ENCODE measurements at regions not wholly inside any gene's neighbourhood (a gene's known extent, or its start where the extent isn't known, plus 50 kb on each side); places are given as distances from the start of the nearest gene placed in this dataset.
"Not testable (repeated sequence)": the region's sequence is repeated elsewhere in the genome, so short reads cannot be mapped to it uniquely, and the experiment has no call there.

- no peak for DNase-seq (ENCODE audit: low read depth)
These were observed 189.3 kb downstream of the ADRA2A start for GRCh38 chr10:111266165-111266564.

- no peak for DNase-seq (ENCODE audit: low read depth)
These were observed 190.8 kb downstream of the ADRA2A start for GRCh38 chr10:111267673-111268072.

- no peak for DNase-seq (ENCODE audit: low read depth)
These were observed 196.4 kb downstream of the ADRA2A start for GRCh38 chr10:111273235-111273634.

- no peak for DNase-seq (ENCODE audit: low read depth)
These were observed 196.8 kb downstream of the ADRA2A start for GRCh38 chr10:111273635-111274034.

DNA sequence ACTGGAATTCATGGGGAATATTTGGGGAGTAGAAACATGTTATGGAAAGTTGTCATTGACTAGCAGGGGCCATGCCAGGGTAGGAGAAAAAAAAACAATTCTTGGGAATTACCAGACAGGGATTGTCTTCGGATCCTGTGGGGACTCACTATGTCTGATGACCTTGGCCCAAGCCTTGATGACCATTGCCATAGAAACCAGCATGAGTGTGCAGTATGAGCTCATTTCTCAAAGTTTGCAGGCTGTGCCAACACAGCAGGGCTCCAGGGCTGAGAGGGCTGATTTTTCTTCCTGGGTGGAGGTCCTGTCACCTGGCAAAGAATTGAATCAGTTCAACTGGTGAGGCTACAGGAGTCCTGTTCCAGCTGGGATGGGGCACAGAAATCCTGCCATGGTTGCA lies 198.3 kb downstream of the ADRA2A start:
- DNase-seq (ENCODE audit: low read depth), result no peak

DNA sequence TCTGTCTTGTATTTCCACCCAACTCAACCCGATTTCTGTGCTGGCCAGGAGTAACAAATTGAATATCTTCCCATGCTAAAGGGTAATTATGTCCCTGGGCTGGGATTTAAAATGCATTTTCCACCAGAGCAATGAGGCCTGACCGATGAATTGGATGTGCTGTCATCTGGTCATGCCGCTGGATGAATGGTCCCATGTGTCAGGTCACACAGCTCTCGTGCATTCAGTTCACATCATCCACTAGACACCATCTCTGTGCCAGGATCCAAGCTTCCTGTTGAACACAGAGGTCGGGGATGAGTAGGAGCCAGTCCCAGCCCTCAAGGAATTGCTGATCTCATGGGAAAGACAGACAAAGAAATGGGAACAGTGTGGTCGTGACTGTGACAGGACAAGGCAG lies 200.8 kb downstream of the ADRA2A start:
- DNase-seq (ENCODE audit: low read depth), result no peak

DNA sequence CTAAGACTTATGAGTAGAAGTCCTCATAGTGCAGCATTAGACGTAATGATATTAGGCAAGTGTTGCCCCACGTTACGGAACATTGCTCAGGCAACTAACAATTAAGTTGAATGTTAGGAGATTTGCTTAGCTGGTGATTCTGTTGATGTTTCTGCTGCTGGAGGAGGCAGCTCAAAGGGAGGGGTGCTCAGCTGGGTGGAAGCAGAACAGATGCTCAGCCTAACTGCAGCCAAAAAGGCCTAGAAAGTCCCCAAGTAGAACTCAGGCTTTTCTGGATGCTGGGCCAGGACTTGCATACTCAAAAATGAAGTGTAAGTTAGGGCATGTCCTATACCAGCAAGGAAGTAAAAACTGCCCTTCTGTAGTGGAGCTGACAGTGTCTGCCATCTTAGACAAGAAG lies 201.4 kb downstream of the ADRA2A start:
- no peak for DNase-seq (ENCODE audit: low read depth)

DNA sequence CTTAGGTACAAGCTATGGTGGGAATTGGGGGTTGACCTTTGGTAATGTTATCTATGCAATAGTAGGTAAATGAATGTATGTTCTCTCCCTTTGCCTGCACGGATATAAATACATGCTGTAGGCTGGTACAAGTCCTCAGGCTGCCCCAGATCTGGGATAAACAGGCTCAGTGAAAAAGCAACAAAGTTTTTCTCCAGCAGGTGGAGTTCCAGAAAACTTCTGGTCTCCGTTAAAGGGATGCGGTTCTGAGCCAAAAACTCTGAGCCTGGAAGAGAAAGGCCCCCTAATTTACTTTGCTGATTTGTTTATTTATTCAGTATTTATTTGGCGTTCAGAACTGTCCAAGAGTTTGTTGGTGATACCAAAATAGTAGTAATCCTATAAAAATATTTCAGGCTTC lies 204.7 kb downstream of the ADRA2A start:
- no peak for DNase-seq (ENCODE audit: low read depth)

- DNase-seq (ENCODE audit: low read depth), result no peak
These were observed 212.6 kb downstream of the ADRA2A start for GRCh38 chr10:111289461-111289860.

GRCh38 chr10:111290649-111291048 lies 213.8 kb downstream of the ADRA2A start:
- DNase-seq (ENCODE audit: low read depth), result no peak

DNA sequence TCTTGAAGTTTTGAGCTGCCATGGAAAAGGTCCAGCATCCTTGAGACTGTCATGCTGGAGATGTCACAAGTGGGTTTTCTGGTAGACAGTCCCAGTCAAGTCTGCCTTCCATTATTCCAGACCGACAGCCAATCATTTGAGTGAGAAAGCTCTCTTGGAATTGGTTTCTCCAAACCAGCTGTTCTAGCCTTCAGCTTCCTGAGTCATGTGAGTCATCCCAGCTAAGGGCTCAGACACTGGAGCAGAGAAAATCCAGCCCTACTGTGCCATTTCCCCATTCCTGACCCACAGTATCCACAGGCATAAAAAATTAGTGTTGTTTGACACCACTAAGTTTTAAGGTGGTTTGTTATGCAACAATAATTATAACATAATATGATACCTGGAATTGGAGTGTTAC lies 219.0 kb downstream of the ADRA2A start:
- DNase-seq (ENCODE audit: low read depth), result no peak

DNA sequence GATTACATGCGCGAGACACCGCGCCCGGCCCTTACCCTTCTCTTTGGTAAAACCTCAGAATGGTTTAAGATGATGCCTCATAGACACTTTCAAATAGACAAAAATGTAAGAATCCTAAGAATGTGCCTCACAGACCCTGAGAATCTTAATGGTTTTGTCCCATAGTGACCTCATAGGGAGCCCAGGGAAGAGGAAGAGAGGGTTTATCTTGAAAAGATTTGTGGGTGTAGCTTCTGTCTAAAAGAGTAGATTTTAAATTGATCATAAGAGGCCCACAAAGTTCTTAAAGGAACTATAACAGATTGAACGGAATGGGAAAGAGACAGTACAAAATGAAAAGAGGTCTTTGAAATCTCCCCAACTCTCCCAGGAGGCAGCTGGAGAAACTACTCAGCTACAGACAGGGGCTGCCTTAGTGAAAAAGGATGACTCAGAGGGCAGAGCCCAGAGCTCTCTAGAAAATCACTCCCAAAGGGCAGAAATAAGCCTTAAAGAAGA lies 220.6 kb downstream of the ADRA2A start:
- DNase-seq (ENCODE audit: low read depth), result peak; percentile 65

GRCh38 chr10:111298031-111298430 lies 221.2 kb downstream of the ADRA2A start:
- no peak for DNase-seq (ENCODE audit: low read depth)

DNA sequence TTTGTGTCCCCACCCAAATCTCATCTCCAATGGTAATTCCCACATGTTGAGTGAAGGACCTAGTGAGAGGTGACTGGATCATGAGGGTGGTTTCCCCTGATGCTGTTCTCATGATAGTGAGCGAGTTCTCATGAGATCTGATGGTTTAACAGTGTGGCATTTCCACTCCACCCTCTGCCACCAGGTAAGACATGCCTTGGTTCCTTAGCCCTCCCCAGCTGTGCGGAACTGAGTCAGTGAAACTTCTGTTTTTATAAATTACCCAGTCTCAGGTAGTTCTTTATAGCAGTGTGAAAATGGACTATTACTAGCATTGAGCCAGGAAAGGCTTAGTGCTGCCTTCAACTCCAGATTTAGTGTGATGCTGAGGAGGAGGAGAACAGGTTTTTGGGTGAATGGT lies 222.2 kb downstream of the ADRA2A start:
- DNase-seq (ENCODE audit: low read depth), result no peak

- no peak for DNase-seq (ENCODE audit: low read depth)
These were observed 227.1 kb downstream of the ADRA2A start for GRCh38 chr10:111303887-111304286.

DNA sequence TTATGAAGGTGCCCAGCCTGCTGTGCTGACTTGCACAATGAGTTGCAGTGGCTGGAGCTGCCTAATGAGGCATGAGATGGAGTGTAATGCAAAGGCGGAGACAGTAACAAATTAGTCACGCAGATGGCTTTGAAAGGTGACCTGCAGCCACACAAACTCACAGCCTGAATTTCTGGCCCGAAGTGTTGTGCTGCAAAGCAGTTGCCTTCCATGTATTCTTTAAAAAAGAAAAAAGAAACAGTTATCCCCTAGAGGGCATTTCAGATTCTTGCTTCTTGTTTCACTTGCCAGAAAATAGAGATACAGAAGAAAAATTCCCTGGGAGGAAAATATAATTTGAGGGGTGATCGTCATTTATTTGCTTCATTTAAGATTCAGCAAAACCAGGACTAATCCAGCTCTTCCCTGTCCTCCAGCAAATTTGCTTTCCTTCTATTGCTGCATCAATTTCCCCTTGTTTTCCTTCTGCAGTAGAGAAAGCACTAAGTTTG lies 239.9 kb downstream of the ADRA2A start:
- no peak for DNase-seq (ENCODE audit: low read depth)

DNA sequence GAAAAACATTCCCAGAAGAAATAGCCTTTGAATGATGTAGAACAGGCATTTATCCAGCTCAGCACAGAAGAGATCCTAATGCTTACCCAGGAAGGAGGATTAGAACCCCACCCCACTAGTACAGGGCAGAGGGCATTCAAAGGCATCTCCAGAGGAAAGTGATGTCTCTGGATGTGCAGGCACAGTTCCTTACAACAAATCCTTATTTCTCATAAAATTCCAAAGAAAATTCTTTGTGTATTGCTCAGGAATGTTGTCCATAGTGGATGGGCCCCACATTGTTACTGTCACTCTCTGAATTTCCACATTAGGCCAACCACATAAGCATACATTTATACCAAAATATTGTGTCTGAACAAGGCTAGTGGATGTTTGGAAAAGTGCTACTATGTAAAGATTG lies 243.0 kb downstream of the ADRA2A start:
- DNase-seq (ENCODE audit: low read depth), result no peak

DNA sequence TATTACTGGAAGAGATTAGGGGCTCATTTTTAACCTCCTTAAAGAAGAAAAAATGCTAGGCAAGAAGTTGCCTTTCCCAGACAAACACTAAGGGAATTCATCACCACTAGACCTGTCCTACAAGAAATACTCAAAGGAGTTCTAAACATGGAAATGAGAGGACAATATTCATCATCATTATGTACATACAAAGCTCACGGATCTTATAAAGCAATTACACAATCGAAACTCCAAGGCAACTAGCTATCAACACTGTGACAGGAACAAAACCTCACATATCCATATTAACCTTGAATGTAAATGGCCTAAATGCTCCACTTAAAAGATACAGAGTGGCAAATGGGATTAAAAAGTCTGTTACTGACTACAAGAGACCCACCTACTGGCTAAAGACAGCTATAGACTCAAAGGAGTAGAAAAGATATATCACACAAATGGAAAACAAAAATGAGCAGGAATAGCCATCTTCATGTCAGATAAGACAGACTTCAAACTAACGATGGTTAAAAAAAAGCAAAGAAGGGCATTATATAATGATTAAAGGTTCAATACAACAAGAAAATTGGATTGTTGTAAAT lies 246.6 kb downstream of the ADRA2A start:
- peak; percentile 3 for DNase-seq (ENCODE audit: low read depth)

GRCh38 chr10:111332174-111332573 lies 255.3 kb downstream of the ADRA2A start:
- not testable (repeated sequence) for DNase-seq (ENCODE audit: low read depth)

DNA sequence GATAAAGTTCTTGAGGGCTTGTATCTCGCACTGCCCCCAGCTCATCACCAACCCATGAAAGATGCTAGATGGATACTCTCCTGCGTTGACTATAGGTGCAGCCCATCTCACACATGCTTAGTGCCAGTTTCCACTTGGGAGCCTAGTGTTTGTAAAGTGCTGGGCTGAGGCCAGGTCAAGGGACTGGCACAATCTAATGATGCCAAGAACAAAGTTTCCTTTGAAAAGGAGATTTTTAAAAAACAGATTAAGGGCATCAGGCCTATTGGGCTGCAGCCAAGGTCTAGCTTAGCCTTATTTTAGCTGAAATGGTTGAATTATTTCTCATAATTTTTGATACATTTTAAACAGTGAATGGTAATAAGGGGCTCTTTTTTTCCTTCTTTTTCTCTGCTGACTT lies 259.0 kb downstream of the ADRA2A start:
- no peak for DNase-seq (ENCODE audit: low read depth)

DNA sequence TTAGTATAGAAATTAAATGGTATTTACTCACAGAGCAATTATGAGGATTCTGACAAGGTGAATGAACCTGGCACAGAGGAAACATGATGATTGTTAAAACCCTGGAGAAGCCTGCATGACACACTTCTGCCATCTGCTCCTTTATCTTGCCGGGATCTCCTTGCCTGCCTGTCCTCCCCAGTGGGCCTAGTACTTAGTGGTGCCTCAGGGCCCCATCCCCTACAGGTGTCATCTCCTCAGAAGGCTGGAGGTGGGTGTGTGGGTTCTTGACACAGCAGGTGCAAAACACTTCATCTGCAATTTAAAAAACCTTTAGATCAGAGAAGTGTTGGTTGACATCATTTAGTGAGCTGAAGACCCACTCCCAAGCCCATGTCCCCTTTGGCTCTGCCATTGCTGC lies 261.2 kb downstream of the ADRA2A start:
- no peak for DNase-seq (ENCODE audit: low read depth)

GRCh38 chr10:111338805-111339204 lies 262.0 kb downstream of the ADRA2A start:
- no peak for DNase-seq (ENCODE audit: low read depth)

DNA sequence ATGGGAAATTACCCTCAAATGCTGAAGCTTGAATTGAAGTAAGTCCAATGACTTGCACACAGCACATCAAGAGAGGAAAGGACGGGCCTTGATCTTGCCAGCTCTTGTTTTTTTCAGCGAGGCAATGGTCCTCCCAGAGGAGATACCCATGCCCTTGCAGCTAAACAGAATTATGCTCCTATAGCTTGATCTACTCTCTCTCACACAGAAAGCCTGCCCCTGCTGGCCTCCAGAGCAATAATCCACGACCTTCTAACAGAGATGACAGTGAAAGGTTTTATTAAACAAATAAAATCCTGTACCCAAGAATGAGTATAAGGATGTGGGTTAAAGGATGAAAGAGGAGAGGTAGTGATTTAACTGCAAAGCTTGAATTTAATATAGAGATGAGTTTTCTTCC lies 268.0 kb downstream of the ADRA2A start:
- no peak for DNase-seq (ENCODE audit: low read depth)

DNA sequence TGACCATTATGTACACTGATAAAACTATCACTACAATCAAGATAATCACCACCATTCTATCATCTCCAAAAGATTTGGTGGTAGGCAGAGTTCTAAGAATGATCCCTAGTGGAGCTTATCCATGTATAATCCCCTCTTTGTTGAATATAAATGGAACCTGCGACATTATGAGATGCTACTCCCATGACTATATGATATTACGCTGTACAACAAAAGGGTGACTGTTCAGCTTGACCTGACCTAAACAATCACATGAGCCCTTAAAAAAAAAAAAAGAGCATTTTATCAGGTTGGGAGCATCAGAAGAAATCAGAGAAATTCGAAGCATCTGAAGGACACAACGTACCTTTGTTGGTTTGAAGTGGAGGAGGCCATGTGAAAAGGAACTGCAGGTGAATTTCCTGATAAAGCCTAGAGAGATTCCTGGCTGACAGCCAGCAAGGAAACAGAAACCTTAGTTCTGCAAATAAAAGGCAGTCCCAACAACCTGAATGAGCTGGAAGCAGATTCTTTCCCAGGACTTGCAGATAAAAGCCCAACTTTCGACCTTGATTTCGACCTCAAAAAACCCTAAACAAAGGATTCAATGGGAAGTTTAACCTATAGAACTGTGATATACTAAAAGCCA lies 270.7 kb downstream of the ADRA2A start:
- no peak for DNase-seq (ENCODE audit: low read depth)
